HCT116 (cell line): ENCODE measurements at regions not wholly inside any gene's neighbourhood (a gene's known extent, or its start where the extent isn't known, plus 50 kb on each side); places are given as distances from the start of the nearest gene placed in this dataset.

Experiments
- ATAC-seq: fragments of 200-7000 bp; cut with Tn5 transposase; 2 replicates; pipeline ENCODE4 v1.9.1; 2020; ENCODE audit warnings: mild to moderate bottlenecking, moderate library complexity
- BruUV-seq: library from RNA; stranded (reverse); fragments of 400-500 nt; replicated peaks from 2 replicates; lab custom pipeline; 2021; lab: Mats Ljungman, UMichigan
- CTCF ChIA-PET: fragments of 300-600 bp; sonication (Branson Sonifier 250); formaldehyde crosslinking; loops from one replicate; lab custom pipeline; 2021; ENCODE audit warnings: antibody characterized with exemption; lab: Charles Lee
- POLR2A ChIA-PET: fragments of 300-600, 350-600 bp; sonication (Branson Sonifier 250); formaldehyde crosslinking; loops from one replicate; lab custom pipeline; 2021; ENCODE audit warnings: antibody characterized with exemption; lab: Charles Lee
- RAD21 ChIA-PET, 2 experiments: fragments of 300-600 bp; sonication (Branson Sonifier 250); formaldehyde crosslinking; loops; one replicate each; lab custom pipeline; 2023; ENCODE audit warnings: low total read pairs in 2 of 2; ENCODE audit not compliant: uncharacterized antibody in 2 of 2, unreplicated experiment in 2 of 2, low non-redundant PET in 1 of 2; lab: Charles Lee
- DNase-seq: peaks from one replicate; pipeline ENCODE4 v3.0.0-alpha.2; 2010; ENCODE audit warnings: low read depth, low spot score
- H2AFZ ChIP-seq: fragments of 200-600 bp; shearing (Covaris generic), sonication (generic); 2 replicates; pipeline ENCODE4 v1.6.1; 2017; ENCODE audit warnings: low read depth, mixed run types, mixed read lengths, antibody characterized with exemption, low read length; ENCODE audit not compliant: poor library complexity, severe bottlenecking
- H3K27ac ChIP-seq: 2 replicates; pipeline ENCODE4 v1.5.1; 2012; ENCODE audit warnings: low read depth, low read length
- H3K27me3 ChIP-seq: fragments of 200-600 bp; sonication (generic); 2 replicates; pipeline ENCODE4 v1.6.1; 2016; ENCODE audit warnings: mixed run types, low read length, mixed read lengths; ENCODE audit not compliant: insufficient read depth
- H3K36me3 ChIP-seq, 2 experiments: fragments of 200-500 bp in 1 of 2; fragments of 200-600 bp in 1 of 2; sonication (Bioruptor generic) in 1 of 2; sonication (generic) in 1 of 2; 2 replicates each; pipeline versions ENCODE4 v1.5.1 to v1.6.1; 2014 to 2016; ENCODE audit warnings: low read length in 2 of 2, inconsistent platforms in 1 of 2, mixed read lengths in 1 of 2, mixed run types in 1 of 2; ENCODE audit not compliant: insufficient read depth in 2 of 2, control insufficient read depth in 1 of 2
- H3K4me1 ChIP-seq, 2 experiments: fragments of 200-600 bp in 1 of 2; sonication (generic) in 1 of 2; 2 replicates each; pipeline versions ENCODE4 v1.5.1 to v1.6.1; 2012 to 2017; ENCODE audit warnings: low read length in 2 of 2, inconsistent platforms in 1 of 2, mild to moderate bottlenecking in 1 of 2, mixed read lengths in 1 of 2, mixed run types in 1 of 2, moderate library complexity in 1 of 2; ENCODE audit not compliant: insufficient read depth in 2 of 2, control insufficient read depth in 1 of 2
- H3K4me2 ChIP-seq: fragments of 200-600 bp; sonication (generic); 2 replicates; pipeline ENCODE4 v1.6.1; 2017; ENCODE audit warnings: mixed run types, low read length, mixed read lengths
- H3K4me3 ChIP-seq, 2 experiments: fragments of 200-600 bp in 1 of 2; sonication (generic) in 1 of 2; replicated peaks in 1 of 2; 2 replicates each; pipeline ENCODE4 v1.5.1; 2011 to 2016; ENCODE audit warnings: low read length in 2 of 2, control low read depth in 1 of 2, low read depth in 1 of 2, mild to moderate bottlenecking in 1 of 2, mixed read lengths in 1 of 2, mixed run types in 1 of 2
- H3K79me2 ChIP-seq: fragments of 200-600 bp; sonication (generic); 2 replicates; pipeline ENCODE4 v1.6.1; 2017; ENCODE audit warnings: mild to moderate bottlenecking, mixed run types, low read length, moderate library complexity, mixed read lengths; ENCODE audit not compliant: insufficient read depth
- H3K9ac ChIP-seq: fragments of 200-600 bp; sonication (generic); 2 replicates; pipeline ENCODE4 v1.6.1; 2016; ENCODE audit warnings: low read length, mixed read lengths
- H3K9me2 ChIP-seq: fragments of 200-600 bp; sonication (generic), shearing (Covaris generic); 2 replicates; pipeline ENCODE4 v1.6.1; 2017; ENCODE audit warnings: mixed run types, mild to moderate bottlenecking, moderate library complexity; ENCODE audit not compliant: insufficient read depth
- H3K9me3 ChIP-seq, 2 experiments: fragments of 200-500 bp in 1 of 2; fragments of 200-600 bp in 1 of 2; sonication (Bioruptor generic) in 1 of 2; sonication (generic) in 1 of 2; 2 replicates each; pipeline ENCODE4 v1.6.1; 2014 to 2017; ENCODE audit warnings: low read length in 2 of 2, mixed read lengths in 2 of 2, inconsistent platforms in 1 of 2, low read depth in 1 of 2, mild to moderate bottlenecking in 1 of 2, mixed run types in 1 of 2, moderate library complexity in 1 of 2; ENCODE audit not compliant: control insufficient read depth in 1 of 2, insufficient read depth in 1 of 2
- H4K20me1 ChIP-seq: fragments of 200-600 bp; sonication (generic), shearing (Covaris generic); 2 replicates; pipeline ENCODE4 v1.6.1; 2017; ENCODE audit warnings: mixed run types, mild to moderate bottlenecking, moderate library complexity; ENCODE audit not compliant: insufficient read depth
- CBX3 ChIP-seq: IDR thresholded peaks from 2 replicates; pipeline ENCODE4 v1.6.1; 2012; ENCODE audit warnings: low read depth
- CEBPB ChIP-seq: IDR thresholded peaks from 2 replicates; pipeline ENCODE4 v1.6.1; 2012; ENCODE audit warnings: low read depth
- EGR1 ChIP-seq: IDR thresholded peaks from 2 replicates; pipeline ENCODE4 v1.6.1; 2012; ENCODE audit warnings: low read depth
- EZH2 ChIP-seq: fragments of 200-600 bp; sonication (generic); IDR thresholded peaks from 2 replicates; pipeline ENCODE4 v1.6.1; 2017; ENCODE audit warnings: antibody characterized with exemption, mixed run types
- EZH2phosphoT487 ChIP-seq: fragments of 200-600 bp; IDR thresholded peaks from 2 replicates; pipeline ENCODE4 v1.6.1; 2018; ENCODE audit warnings: antibody characterized with exemption, borderline replicate concordance
- FOSL1 ChIP-seq: IDR thresholded peaks from 2 replicates; pipeline ENCODE4 v1.6.1; 2012; ENCODE audit warnings: low read depth
- JUND ChIP-seq: IDR thresholded peaks from 2 replicates; pipeline ENCODE4 v1.6.1; 2012
- POLR2AphosphoS5 ChIP-seq: IDR thresholded peaks from 2 replicates; pipeline ENCODE4 v1.6.1; 2011; ENCODE audit warnings: mild to moderate bottlenecking, low read depth, low read length, moderate library complexity
- RAD21 ChIP-seq: IDR thresholded peaks from 2 replicates; pipeline ENCODE4 v1.6.1; 2012; ENCODE audit warnings: low read depth, mild to moderate bottlenecking
- SIN3A ChIP-seq: IDR thresholded peaks from 2 replicates; pipeline ENCODE4 v1.6.1; 2012; ENCODE audit warnings: low read depth
- TCF7L2 ChIP-seq: IDR thresholded peaks from 2 replicates; pipeline ENCODE4 v1.7.0; 2011; ENCODE audit warnings: borderline replicate concordance, inconsistent platforms; ENCODE audit not compliant: insufficient read depth, insufficient read length; ENCODE audit errors: extremely low read depth
- YY1 ChIP-seq: IDR thresholded peaks from 2 replicates; pipeline ENCODE4 v1.6.1; 2011; ENCODE audit warnings: low read length, low read depth, moderate library complexity, mild to moderate bottlenecking; ENCODE audit not compliant: insufficient replicate concordance; ENCODE audit errors: extremely low read depth
- ZFX ChIP-seq: fragments of 450-650 bp; IDR thresholded peaks from 2 replicates; pipeline ENCODE4 v1.6.1; 2017
- ZNF274 ChIP-seq: fragments of 200-500 bp; sonication (Bioruptor generic); IDR thresholded peaks from 2 replicates; pipeline ENCODE4 v1.6.1; 2014; ENCODE audit warnings: mild to moderate bottlenecking, low read depth, low read length, inconsistent platforms
- intact Hi-C: fragments of 100-400 bp; cut with micrococcal nuclease; formaldehyde crosslinking; loops from 2 replicates; pipeline ENCODE4 v1.10.0; 2022
- TF ChIP-seq, protein P1 (sequence below), 3 experiments: fragments of 200-600 bp in 1 of 3; sonication (generic) in 1 of 3; IDR thresholded peaks in 2 of 3; conservative IDR thresholded peaks in 1 of 3; 2 replicates each; pipeline ENCODE4 v1.5.1; 2012 to 2017; ENCODE audit warnings: low read depth in 2 of 3, low read length in 2 of 3, antibody characterized with exemption in 1 of 3, borderline replicate concordance in 1 of 3, control low read depth in 1 of 3, mild to moderate bottlenecking in 1 of 3, mixed read lengths in 1 of 3, mixed run types in 1 of 3, moderate library complexity in 1 of 3; ENCODE audit not compliant: insufficient read depth in 1 of 3

DNA sequence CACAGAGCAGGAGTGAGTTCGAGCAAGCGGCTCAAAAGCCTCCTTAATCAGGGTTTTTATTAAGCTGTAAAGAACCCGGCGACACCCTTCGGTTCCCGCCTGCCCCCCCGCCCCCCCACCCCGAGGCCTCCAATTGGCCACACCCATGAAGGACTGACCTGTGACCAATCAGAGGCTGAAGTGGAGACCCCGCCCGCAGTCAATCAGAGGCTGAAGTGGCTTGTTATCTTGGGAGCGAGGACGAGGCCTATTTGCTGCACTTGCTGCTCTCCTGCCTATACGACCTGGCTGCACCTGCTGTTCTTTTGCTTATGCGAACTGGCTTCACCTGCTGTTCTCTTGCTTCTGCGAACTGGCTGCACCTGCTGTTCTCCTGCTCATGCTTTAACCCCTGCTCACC, 844.9 kb downstream of the OLFM4 start:
- no peaks in the 10 kb centered on the region for H4K20me1 ChIP-seq
- H3K27me3 ChIP-seq, result no peaks in the 10 kb centered on the region
- no peaks in the 10 kb centered on the region for H3K36me3 ChIP-seq
- TF ChIP-seq, protein P1, sequence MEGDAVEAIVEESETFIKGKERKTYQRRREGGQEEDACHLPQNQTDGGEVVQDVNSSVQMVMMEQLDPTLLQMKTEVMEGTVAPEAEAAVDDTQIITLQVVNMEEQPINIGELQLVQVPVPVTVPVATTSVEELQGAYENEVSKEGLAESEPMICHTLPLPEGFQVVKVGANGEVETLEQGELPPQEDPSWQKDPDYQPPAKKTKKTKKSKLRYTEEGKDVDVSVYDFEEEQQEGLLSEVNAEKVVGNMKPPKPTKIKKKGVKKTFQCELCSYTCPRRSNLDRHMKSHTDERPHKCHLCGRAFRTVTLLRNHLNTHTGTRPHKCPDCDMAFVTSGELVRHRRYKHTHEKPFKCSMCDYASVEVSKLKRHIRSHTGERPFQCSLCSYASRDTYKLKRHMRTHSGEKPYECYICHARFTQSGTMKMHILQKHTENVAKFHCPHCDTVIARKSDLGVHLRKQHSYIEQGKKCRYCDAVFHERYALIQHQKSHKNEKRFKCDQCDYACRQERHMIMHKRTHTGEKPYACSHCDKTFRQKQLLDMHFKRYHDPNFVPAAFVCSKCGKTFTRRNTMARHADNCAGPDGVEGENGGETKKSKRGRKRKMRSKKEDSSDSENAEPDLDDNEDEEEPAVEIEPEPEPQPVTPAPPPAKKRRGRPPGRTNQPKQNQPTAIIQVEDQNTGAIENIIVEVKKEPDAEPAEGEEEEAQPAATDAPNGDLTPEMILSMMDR (IDR thresholded peaks at IDR 0.05 in 2 of 3, conservative IDR thresholded peaks at IDR 0.05 in 1 of 3; ENCODE audit: borderline replicate concordance in 1 of 3, insufficient read depth in 1 of 3, low read depth in 2 of 3, low read length in 2 of 3), result no peak
- TF ChIP-seq ZNF274 (no peak), POLR2AphosphoS5 (no peak), EGR1 (no peak)
- no peak overlapping the region for H3K27ac ChIP-seq
- ATAC-seq (no peak), DNase-seq (no peak)
- no TSS peak for BruUV-seq
- intact Hi-C loops, result no loop called here
- no peak overlapping the region for H3K9ac ChIP-seq
- no peaks in the 10 kb centered on the region for H3K79me2 ChIP-seq
- no peaks in the 10 kb centered on the region for H3K4me1 ChIP-seq
- no peak overlapping the region for H3K4me3 ChIP-seq
- ChIA-PET CTCF (no interaction called here), POLR2A (no interaction called here), RAD21 (no interaction called here)
- H3K4me2 ChIP-seq, result no peak overlapping the region
- H2AFZ ChIP-seq, result no peak overlapping the region
- peaks cover 4 to 24% of the 10 kb centered on the region in 2 experiments; a peak in 2 of 4 replicates for H3K9me3 ChIP-seq
- no peaks in the 10 kb centered on the region for H3K9me2 ChIP-seq

DNA sequence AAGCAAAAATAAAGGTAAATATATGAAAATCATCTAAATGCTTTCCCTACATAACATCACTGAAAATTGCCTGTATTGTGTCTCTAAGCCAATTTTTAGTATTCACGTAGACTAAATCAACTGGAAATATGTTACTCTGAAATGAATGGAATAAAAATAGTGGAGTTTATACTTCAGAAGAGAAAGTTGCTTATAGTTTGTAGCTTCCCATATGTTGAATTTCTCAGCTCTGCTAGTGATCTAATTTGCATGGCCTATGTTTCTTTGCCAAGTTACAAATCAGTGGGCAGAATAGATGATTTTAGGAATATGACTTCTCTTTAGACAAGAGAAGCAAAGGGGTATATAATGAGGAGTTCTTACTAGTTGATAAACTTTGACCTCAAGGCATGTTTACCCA, 850.2 kb downstream of the OLFM4 start:
- ChIA-PET RAD21 (no interaction called here), POLR2A (no interaction called here), CTCF (no interaction called here)
- H3K9me2 ChIP-seq, result no peaks in the 10 kb centered on the region
- H3K9me3 ChIP-seq, result peaks cover 10 to 26% of the 10 kb centered on the region in 2 experiments; a peak in 3 of 4 replicates
- intact Hi-C loops, result no loop called here
- no peaks in the 10 kb centered on the region for H4K20me1 ChIP-seq
- no peaks in the 10 kb centered on the region for H3K4me1 ChIP-seq
- BruUV-seq, result no TSS peak
- H3K4me2 ChIP-seq, result no peak overlapping the region
- TF ChIP-seq EZH2, result no peak
- TF ChIP-seq EZH2phosphoT487, result no peak
- TF ChIP-seq POLR2AphosphoS5, result no peak
- TF ChIP-seq SIN3A, result no peak
- no peak for TF ChIP-seq CBX3
- no peak for TF ChIP-seq FOSL1
- TF ChIP-seq YY1, result no peak
- no peak for TF ChIP-seq JUND
- TF ChIP-seq ZFX, result no peak
- no peak for TF ChIP-seq TCF7L2
- TF ChIP-seq EGR1, result no peak
- no peak for TF ChIP-seq RAD21
- no peak for TF ChIP-seq CEBPB
- no peak overlapping the region for H2AFZ ChIP-seq
- no peaks in the 10 kb centered on the region for H3K79me2 ChIP-seq
- H3K27ac ChIP-seq, result no peak overlapping the region
- no peak overlapping the region for H3K9ac ChIP-seq
- no peak overlapping the region for H3K4me3 ChIP-seq
- DNase-seq, result no peak
- no peak for ATAC-seq
- no peaks in the 10 kb centered on the region for H3K27me3 ChIP-seq
- H3K36me3 ChIP-seq, result no peaks in the 10 kb centered on the region
